NAMALWA (cell line): ENCODE measurements at regions not wholly inside any gene's neighbourhood (a gene's known extent, or its start where the extent isn't known, plus 50 kb on each side); places are given as distances from the start of the nearest gene placed in this dataset.
"Not testable (repeated sequence)": the region's sequence is repeated elsewhere in the genome, so short reads cannot be mapped to it uniquely, and the experiment has no call there.

Experiments used
- DNase-seq: peaks from one replicate; pipeline ENCODE4 v3.0.0-alpha.2; 2015; ENCODE audit warnings: low spot score

- DNase-seq = no peak
These were observed 51.0 kb downstream of the POU3F3 start for GRCh38 chr2:104904889-104905288.

- no peak for DNase-seq
These were observed 55.4 kb downstream of the POU3F3 start for GRCh38 chr2:104909317-104909716.

DNA sequence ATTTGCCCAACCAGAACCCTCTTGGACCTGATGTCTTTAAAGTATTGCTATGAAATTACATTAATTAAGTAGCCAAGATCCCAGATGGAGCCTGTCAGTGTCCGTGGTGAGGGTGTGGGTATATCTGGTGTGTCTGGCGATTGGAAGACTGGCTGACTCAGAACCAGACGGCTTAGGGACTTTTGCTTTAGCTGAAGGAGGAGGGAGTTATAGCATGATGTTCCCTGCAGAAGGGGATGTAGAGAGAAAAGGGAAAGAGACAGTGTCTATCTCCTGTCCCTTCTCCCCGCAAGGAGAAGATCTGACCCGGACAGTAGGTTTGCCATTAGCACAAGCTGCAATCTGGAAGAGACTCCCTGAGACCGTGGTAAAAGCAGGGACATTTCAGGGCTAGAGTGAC lies 60.6 kb downstream of the POU3F3 start:
- DNase-seq = no peak

DNA sequence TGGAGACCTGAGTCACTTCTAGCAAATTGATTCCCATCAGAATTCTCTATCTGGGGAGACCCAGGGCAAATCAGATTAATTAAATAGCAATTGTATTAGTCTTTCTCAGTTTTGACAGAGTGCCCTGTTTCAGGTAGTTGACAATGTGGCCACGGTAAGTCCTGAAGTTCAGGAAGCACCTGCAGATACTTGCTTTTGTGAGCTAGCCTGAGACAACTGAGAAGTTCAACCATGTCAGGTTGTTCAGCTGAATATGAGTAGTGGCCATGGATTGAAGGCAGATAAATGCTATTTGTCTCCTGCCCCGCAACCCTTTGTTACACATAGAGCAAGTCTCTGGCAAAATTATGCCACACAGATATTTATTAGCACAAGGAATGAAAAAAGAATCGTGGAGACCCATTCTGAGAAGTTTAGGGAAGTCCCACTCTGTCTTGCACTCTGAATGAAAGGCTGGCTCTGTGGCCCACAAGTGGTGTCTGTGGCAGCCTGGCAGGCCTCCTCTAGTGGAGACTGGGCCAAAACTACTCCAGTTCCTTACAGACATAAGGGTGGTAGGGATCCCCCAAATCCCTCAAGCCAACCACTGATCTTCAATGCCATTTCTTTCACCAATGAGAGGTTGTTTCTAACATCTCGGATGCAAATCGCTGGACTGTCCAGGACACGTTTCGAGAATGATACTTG lies 61.3 kb downstream of the POU3F3 start:
- DNase-seq = no peak

DNA sequence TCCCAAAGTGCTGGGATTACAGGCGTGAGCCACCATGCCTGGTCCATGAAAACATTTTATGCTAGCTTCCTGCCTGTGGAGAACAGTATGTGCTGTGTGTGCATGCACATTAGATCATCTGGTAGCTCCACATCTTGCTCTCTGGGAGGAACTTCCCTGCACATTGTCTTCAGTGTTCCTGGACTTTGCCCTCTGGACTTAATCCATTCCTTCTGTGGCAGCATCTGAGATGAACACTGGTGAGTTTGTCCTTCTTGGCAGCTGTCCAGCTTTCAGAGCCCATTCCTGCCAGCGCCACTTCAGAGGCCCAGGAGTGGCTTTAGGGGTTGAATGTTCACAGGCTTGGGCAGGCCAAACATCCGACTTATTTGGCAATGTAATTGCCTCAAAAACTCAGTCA lies 65.2 kb downstream of the POU3F3 start:
- no peak for DNase-seq

DNA sequence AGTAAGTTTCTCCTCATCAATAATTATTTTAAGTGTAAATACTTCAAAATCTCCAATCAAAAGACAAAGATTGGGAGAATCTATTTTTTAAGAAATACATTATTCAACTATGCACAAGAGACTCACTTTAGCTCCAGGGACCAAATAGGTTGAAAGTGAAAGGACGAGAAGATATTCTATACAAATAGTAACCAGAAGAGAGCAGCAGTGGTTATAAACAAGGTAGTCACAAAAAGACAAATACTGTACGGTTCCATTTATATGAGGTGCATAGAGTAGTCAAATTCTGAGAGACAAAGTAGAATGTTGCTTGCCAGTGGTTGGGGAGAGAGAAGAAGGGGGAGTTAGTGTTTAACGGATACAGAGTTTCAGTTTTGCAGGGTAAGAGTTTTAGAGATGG lies 69.8 kb downstream of the POU3F3 start:
- DNase-seq = peak; percentile 19

DNA sequence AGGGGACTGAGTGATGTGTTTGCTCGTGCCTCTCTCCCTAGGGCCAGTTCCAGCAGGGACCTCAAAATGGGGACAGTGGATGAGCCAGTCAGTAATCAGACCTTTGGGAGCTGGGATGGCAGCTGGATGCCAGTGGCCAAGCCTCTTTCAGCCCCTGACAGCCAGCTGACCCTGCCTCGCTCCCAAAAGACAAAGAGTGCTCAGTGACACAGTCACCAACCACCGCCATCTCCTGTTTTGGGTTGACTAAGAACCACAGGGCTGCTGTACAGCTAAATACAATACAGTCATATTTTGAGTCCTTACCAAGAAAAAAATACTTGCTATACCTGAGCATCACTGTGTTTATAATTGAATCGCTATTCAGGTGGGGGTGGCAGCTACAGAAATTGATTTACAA lies 75.7 kb downstream of the POU3F3 start:
- no peak for DNase-seq

GRCh38 chr2:104930732-104931131 lies 76.8 kb downstream of the POU3F3 start:
- DNase-seq = no peak

DNA sequence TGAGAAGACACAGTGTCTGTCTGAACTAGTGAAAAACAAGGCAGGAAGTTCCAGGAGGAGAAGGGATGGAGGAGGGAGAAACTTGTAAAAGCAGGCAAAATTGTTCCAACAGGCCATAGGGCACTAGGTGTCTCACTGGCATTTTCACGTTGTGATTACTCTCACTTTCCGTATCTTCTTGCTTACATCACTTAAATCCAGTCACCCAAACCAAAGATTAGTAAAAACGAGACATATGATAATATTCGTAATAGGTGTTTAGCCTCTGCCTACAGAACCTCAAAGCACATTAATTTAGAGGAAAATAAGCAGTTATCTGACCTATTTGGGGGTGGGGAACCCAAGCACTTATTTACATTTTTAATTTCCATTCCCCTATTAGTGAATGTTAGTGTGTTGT lies 78.3 kb downstream of the POU3F3 start:
- DNase-seq = no peak

GRCh38 chr2:104933151-104933917 lies 79.4 kb downstream of the POU3F3 start:
- DNase-seq = no peak

DNA sequence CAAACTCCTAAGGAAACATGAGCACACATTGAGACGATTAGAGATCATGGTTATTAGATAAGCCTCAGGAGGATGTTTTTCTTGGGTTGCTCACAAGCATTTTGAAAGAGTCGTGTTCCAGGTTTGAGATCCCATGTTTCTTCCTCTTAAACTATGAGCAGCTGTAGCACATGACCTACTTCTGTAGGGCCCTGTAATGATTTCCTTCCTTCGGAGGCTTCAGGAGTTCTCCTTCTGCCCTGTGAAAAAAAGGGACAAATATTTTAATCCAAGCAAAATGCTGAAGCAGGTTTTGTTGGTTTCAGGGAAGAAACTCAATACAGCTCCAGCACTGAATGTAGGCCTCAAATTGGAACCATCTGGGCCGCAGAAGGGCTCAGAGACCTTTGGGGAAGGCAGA lies 82.6 kb downstream of the POU3F3 start:
- no peak for DNase-seq

GRCh38 chr2:104938231-104938941 lies 84.5 kb downstream of the POU3F3 start:
- DNase-seq = no peak

DNA sequence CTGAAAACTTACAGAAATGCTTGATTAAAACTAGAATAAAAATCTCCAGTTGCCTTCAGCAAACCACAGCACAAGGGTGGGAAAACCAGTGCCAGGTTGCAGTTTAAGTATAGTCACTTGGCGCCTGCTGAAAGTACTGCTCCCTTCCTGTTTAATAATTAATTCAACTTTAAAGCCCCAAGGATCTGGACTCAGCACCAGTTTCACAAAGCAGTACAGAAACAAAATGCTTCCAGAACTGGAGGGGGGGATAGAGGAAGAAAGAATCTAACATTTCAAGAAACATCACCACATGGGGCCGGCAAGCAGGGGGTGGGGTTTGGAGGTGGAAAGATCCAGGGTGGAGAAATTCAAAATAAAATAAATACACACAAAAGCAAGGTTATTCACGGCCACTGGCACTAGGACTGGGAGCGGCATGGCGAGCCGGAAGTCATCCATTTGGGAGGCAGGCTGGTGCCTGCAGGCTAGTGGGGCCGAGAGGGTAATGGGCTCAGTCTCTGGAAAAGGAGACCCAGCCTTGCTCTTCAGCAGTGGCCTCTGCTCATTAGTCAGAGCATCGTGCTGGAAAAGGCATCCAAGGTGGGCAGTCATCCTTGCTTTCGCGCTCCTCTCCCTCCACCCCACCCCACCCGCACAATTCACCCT lies 85.8 kb downstream of the POU3F3 start:
- no peak for DNase-seq

GRCh38 chr2:104944495-104944894 lies 90.6 kb downstream of the POU3F3 start:
- peak; percentile 6 for DNase-seq

DNA sequence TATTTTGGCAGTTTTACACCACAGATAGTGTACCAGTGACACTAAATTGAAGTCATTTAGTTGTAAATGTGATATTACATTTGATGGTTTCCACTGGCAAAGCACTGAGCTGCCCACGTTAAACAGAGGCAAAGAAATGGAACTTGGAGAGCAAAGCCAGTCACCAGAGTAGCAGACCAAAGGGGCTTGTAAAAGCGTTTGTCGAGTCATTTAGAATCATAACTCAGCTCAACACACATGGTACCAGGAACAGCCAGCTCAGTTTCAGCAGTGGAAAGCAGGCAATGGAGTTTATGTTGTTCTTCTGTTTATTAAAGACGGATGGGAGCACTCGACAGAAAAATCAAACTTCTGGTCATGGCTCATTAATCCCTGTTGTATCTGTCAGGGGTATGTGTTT lies 91.2 kb downstream of the POU3F3 start:
- no peak for DNase-seq

DNA sequence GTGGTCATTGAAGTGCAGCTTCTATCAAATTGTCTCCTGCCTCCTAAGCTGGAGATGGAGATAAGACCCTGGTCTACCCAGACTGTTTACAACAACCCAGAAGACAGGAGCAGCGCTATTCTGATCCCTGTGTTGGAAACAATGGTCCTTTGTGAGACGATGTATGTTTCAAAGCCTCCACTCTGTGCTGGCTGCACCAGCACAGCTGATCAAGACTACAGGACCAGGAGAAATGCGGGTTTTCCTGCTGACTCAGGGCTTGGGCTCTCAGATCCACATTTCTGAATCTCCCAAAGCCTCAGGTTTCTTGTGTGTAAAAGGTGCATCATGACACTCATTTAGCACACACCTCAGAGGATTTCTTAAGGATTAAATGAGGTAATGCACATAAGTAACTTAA lies 92.0 kb downstream of the POU3F3 start:
- DNase-seq = no peak

DNA sequence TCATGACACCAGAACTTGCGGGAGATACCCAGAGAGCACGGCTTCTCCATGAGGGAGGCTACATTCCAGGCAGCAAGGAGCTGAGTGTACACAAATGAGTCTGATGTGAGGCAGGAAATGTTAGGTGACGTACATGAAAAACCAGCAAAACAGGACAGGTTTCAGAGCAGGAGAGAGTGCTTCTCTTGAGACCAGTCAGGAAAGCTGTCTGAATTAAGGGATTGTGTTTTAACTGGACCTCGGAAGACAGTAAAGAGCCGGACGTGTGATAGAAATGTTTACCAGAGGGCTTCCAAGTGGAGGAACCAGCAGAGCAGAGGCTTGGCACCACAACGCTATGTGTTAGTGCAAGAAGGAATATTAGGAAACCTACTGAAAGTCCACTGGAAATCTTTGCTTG lies 90.4 kb upstream of the MRPS9 start:
- DNase-seq = not testable (repeated sequence)

- no peak for DNase-seq
These were observed 84.9 kb upstream of the MRPS9 start for GRCh38 chr2:104952976-104953375.

DNA sequence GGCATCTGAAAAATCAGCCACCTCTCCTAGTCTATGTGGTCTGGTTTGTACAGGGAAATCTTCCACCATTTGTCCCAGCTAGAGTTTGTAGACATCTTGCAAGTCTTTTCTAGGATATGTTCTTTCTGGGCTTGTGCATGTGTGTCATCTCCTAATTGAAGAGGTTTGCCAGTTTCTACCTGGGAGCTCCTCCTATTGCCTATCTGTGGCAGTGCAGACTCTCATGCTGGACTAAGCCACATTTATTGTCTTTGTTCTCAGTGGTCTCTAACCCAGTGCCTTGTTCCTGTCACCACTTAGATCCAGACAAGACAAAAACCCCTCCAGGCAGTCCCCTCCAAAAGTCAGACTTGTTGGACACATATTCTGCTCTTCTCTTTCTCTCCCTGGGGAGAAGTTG lies 72.0 kb upstream of the MRPS9 start:
- DNase-seq = peak; percentile 9

- DNase-seq = no peak
These were observed 68.3 kb upstream of the MRPS9 start for GRCh38 chr2:104969564-104969963.

DNA sequence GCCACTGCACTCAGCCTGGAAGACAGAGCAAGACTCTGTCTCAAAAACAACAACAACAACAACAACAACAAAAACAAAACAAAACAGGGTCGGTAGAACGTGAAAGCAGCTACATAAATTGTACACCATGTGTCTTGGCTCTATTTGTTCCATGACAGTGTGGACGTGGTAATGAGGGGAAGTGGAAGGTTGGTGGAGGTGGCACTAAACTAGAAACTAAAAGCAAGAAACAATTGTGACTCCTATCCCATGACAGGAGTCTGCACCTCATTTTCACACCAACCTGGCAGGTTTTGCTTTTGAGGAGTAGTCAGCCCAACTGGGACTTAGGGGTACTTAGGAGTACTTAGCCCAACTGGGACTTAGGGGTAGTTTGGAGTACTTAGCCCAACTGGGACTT lies 62.5 kb upstream of the MRPS9 start:
- DNase-seq = no peak

GRCh38 chr2:104975851-104976250 lies 62.0 kb upstream of the MRPS9 start:
- DNase-seq = no peak
